Stimulated activated memory B cell treated with anti-CD40 and anti-IgM and Interleukin-4, amounts not matched to agents 10 μg/mL and 1 μg/mL and 100 μg/mL, for 72 hours (primary cell): ENCODE measurements at regions not wholly inside any gene's neighbourhood (a gene's known extent, or its start where the extent isn't known, plus 50 kb on each side); places are given as distances from the start of the nearest gene placed in this dataset.

Source experiments
- ATAC-seq: fragments of 150-1000 bp; cut with Tn5 transposase; 2 replicates; pipeline ENCODE4 v1.10.0; 2021
- H3K27ac Mint-ChIP-seq: one replicate; pipeline ENCODE4 v1.8.0; 2022; ENCODE audit warnings: mild to moderate bottlenecking, mixed read lengths
- H3K27me3 Mint-ChIP-seq: one replicate; pipeline ENCODE4 v1.8.0; 2022; ENCODE audit warnings: mixed read lengths
- H3K36me3 Mint-ChIP-seq: one replicate; pipeline ENCODE4 v1.8.0; 2022; ENCODE audit warnings: mixed read lengths
- H3K4me1 Mint-ChIP-seq: one replicate; pipeline ENCODE4 v1.8.0; 2022; ENCODE audit warnings: mixed read lengths
- H3K4me3 Mint-ChIP-seq: one replicate; pipeline ENCODE4 v1.8.0; 2022; ENCODE audit warnings: mild to moderate bottlenecking, moderate library complexity, mixed read lengths
- H3K9me3 Mint-ChIP-seq: one replicate; pipeline ENCODE4 v1.8.0; 2022; ENCODE audit warnings: mixed read lengths

DNA sequence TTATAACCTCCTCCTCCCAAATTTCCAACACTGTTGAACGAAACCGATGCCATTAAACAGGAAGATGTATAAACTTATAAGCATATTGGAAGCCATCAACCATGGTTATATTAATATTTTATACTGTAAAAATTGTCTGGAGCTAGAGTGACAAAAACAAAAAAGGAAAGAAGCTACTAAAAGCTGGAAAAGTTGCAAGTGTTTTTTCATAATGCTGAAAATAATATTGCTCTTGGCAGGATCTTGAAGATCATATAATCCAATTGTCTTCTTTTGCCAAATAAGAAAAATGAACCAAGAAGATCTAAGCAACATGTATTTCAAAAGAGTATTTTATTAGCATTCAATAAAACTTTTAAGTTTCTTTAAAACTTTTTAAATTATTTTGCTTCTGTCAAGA lies 268.9 kb upstream of the HSF2 start:
- no peak overlapping the region for H3K27ac Mint-ChIP-seq
- no peaks in the 10 kb centered on the region for H3K4me1 Mint-ChIP-seq
- no peak for ATAC-seq
- no peaks in the 10 kb centered on the region for H3K36me3 Mint-ChIP-seq
- H3K9me3 Mint-ChIP-seq, result no peaks in the 10 kb centered on the region
- no peaks in the 10 kb centered on the region for H3K27me3 Mint-ChIP-seq
- H3K4me3 Mint-ChIP-seq, result no peak overlapping the region

GRCh38 chr6:122136386-122136785 lies 263.1 kb upstream of the HSF2 start:
- Mint-ChIP-seq H3K27me3 (no peaks in the 10 kb centered on the region), H3K27ac (no peak overlapping the region), H3K4me3 (no peak overlapping the region), H3K4me1 (no peaks in the 10 kb centered on the region), H3K9me3 (no peaks in the 10 kb centered on the region), H3K36me3 (no peaks in the 10 kb centered on the region)
- no peak for ATAC-seq

- H3K4me1 Mint-ChIP-seq, result no peaks in the 10 kb centered on the region
- no peak overlapping the region for H3K27ac Mint-ChIP-seq
- no peaks in the 10 kb centered on the region for H3K9me3 Mint-ChIP-seq
- H3K27me3 Mint-ChIP-seq, result no peaks in the 10 kb centered on the region
- H3K4me3 Mint-ChIP-seq, result no peak overlapping the region
- ATAC-seq, result no peak
- no peaks in the 10 kb centered on the region for H3K36me3 Mint-ChIP-seq
Measured at GRCh38 chr6:122140031-122140430, 259.4 kb upstream of the HSF2 start.

- no peaks in the 10 kb centered on the region for H3K27me3 Mint-ChIP-seq
- H3K9me3 Mint-ChIP-seq, result no peaks in the 10 kb centered on the region
Measured at GRCh38 chr6:122141246-122141645, 258.2 kb upstream of the HSF2 start.

GRCh38 chr6:122143813-122144601 lies 255.4 kb upstream of the HSF2 start:
- no peaks in the 10 kb centered on the region for H3K4me1 Mint-ChIP-seq
- no peaks in the 10 kb centered on the region for H3K9me3 Mint-ChIP-seq
- H3K36me3 Mint-ChIP-seq, result no peaks in the 10 kb centered on the region
- ATAC-seq, result no peak
- H3K27me3 Mint-ChIP-seq, result no peaks in the 10 kb centered on the region
- no peak overlapping the region for H3K27ac Mint-ChIP-seq
- H3K4me3 Mint-ChIP-seq, result no peak overlapping the region

More at GRCh38 chr6:122141246-122141645, 258.2 kb upstream of the HSF2 start:
- no peaks in the 10 kb centered on the region for H3K4me1 Mint-ChIP-seq
- ATAC-seq, result no peak
- no peak overlapping the region for H3K27ac Mint-ChIP-seq
- no peaks in the 10 kb centered on the region for H3K36me3 Mint-ChIP-seq
- no peak overlapping the region for H3K4me3 Mint-ChIP-seq

DNA sequence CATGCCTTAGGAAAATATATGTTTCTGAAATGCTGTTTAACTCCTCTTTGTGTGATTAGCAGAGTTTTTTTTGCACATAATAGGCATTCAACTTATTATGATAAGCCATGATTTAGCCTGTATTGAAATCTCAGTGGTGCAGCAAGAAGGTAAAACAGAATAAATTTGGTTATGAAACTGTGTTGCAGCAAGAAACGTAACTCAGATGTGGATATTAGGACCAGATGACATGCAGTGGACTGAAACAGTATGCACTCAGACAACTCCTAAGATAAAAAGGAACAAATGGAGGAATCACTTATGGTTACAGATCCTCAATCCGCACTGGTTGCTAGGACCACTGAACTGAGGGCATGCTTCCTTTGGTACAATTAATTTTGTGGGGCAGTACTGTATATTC lies 254.2 kb upstream of the HSF2 start:
- no peaks in the 10 kb centered on the region for H3K9me3 Mint-ChIP-seq
- ATAC-seq, result no peak
- H3K36me3 Mint-ChIP-seq, result no peaks in the 10 kb centered on the region
- H3K27me3 Mint-ChIP-seq, result no peaks in the 10 kb centered on the region
- no peaks in the 10 kb centered on the region for H3K4me1 Mint-ChIP-seq
- no peak overlapping the region for H3K27ac Mint-ChIP-seq
- no peak overlapping the region for H3K4me3 Mint-ChIP-seq

DNA sequence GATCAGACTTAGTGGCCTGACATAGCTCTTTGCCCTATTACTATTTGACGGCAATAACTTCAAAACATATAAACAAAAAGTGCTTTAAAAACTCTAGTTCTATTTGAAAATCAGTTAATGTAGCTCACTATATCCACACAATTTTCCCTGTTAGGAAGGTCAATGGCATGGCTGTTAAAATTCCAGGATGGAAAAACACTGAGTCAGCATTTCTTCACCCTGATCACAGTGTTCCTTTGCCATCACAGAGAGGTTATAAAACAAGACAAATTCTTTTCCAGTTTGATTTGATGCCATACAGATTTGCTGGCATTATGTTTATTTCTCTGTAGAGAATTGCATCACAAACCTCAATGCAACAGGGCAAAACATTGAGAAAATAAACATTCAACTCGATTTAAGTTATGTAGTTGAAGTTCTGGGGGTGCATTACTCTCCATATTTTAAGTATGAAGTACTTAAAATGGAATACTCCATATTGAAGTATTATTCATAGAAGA lies 253.7 kb upstream of the HSF2 start:
- H3K27ac Mint-ChIP-seq, result no peak overlapping the region
- H3K4me1 Mint-ChIP-seq, result no peaks in the 10 kb centered on the region
- H3K9me3 Mint-ChIP-seq, result no peaks in the 10 kb centered on the region
- no peaks in the 10 kb centered on the region for H3K27me3 Mint-ChIP-seq
- ATAC-seq, result no peak
- no peak overlapping the region for H3K4me3 Mint-ChIP-seq
- H3K36me3 Mint-ChIP-seq, result no peaks in the 10 kb centered on the region

DNA sequence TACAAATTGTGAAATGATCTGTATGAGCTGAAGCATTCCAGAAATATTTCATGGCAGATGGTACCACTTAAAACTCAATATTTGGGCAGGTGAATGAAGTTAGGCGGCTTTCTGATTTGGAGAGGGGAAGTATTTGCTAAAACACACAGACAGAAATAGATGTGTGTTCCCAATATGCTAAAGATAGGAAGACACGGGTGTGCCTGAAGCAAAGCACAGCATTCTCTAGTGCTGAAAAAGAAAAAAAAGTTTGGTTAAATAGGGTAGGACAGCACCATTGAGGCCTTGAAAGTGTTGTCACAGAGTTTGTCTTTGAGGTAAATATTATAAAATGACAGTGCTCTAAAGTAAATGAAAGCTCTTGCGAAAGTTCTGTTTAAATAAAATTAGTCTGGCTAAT lies 252.2 kb upstream of the HSF2 start:
- Mint-ChIP-seq H3K4me3 (no peak overlapping the region), H3K36me3 (no peaks in the 10 kb centered on the region), H3K27me3 (no peaks in the 10 kb centered on the region), H3K4me1 (no peaks in the 10 kb centered on the region), H3K9me3 (no peaks in the 10 kb centered on the region), H3K27ac (no peak overlapping the region)
- ATAC-seq, result no peak

DNA sequence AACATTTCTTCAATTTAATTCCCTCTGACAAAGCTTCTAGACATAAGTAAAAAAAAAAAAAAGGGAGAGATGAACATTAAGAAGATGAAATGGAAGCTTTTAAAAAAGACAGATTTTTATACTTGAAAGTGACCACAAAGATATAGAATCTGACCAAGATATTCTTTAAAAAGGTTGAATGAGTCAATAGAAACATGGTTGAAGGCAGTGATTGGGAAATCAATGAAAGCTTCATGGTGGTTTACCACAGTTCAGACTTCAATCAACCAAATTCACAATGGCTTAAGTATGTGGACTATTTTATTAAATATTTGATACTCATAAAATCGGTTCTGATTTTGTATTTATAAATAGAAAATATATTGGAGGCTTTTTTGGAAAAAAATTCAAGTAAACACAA lies 248.4 kb upstream of the HSF2 start:
- Mint-ChIP-seq H3K27me3 (no peaks in the 10 kb centered on the region), H3K4me1 (no peaks in the 10 kb centered on the region), H3K27ac (no peak overlapping the region), H3K36me3 (no peaks in the 10 kb centered on the region), H3K9me3 (no peaks in the 10 kb centered on the region), H3K4me3 (no peak overlapping the region)
- no peak for ATAC-seq

GRCh38 chr6:122151763-122152162 lies 247.7 kb upstream of the HSF2 start:
- no peaks in the 10 kb centered on the region for H3K9me3 Mint-ChIP-seq
- no peak overlapping the region for H3K4me3 Mint-ChIP-seq
- H3K27me3 Mint-ChIP-seq, result no peaks in the 10 kb centered on the region
- H3K27ac Mint-ChIP-seq, result no peak overlapping the region
- no peaks in the 10 kb centered on the region for H3K36me3 Mint-ChIP-seq
- ATAC-seq, result no peak
- H3K4me1 Mint-ChIP-seq, result no peaks in the 10 kb centered on the region

GRCh38 chr6:122153557-122153956 lies 245.9 kb upstream of the HSF2 start:
- no peaks in the 10 kb centered on the region for H3K4me1 Mint-ChIP-seq

GRCh38 chr6:122154155-122154554 lies 245.3 kb upstream of the HSF2 start:
- Mint-ChIP-seq H3K27ac (no peak overlapping the region), H3K4me1 (no peaks in the 10 kb centered on the region), H3K27me3 (no peaks in the 10 kb centered on the region), H3K36me3 (no peaks in the 10 kb centered on the region), H3K4me3 (no peak overlapping the region), H3K9me3 (no peaks in the 10 kb centered on the region)
- ATAC-seq, result no peak

More at GRCh38 chr6:122153557-122153956, 245.9 kb upstream of the HSF2 start:
- Mint-ChIP-seq H3K4me3 (no peak overlapping the region), H3K27me3 (no peaks in the 10 kb centered on the region), H3K27ac (no peak overlapping the region), H3K9me3 (no peaks in the 10 kb centered on the region), H3K36me3 (no peaks in the 10 kb centered on the region)
- ATAC-seq, result no peak

- no peak for ATAC-seq
- Mint-ChIP-seq H3K27ac (no peak overlapping the region), H3K27me3 (no peaks in the 10 kb centered on the region), H3K4me1 (no peaks in the 10 kb centered on the region), H3K36me3 (no peaks in the 10 kb centered on the region), H3K4me3 (no peak overlapping the region), H3K9me3 (no peaks in the 10 kb centered on the region)
Measured at GRCh38 chr6:122154912-122155575, 244.4 kb upstream of the HSF2 start.

GRCh38 chr6:122161136-122161535 lies 238.3 kb upstream of the HSF2 start:
- H3K27me3 Mint-ChIP-seq, result no peaks in the 10 kb centered on the region

DNA sequence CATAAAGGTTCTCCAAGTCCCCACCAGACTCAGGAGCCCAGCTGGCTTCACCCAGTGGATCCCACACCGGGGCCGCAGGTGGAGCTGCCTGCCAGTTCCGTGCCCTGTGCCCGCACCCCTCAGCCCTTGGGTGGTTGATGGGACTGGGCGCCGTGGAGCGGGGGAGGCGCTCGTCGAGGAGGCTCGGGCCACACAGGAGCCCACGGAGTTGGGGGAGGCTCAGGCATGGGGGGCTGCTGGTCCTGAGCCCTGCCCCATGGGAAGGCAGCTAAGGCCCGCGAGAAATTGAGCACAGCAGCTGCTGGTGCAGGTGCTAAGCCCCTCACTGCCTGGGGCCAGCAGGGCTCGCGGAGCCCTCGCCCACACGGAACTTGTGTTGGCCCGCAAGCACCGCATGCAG lies 234.4 kb upstream of the HSF2 start:
- ATAC-seq, result no peak
- H3K27me3 Mint-ChIP-seq, result no peaks in the 10 kb centered on the region
- no peak overlapping the region for H3K27ac Mint-ChIP-seq
- H3K4me3 Mint-ChIP-seq, result no peak overlapping the region
- H3K4me1 Mint-ChIP-seq, result no peaks in the 10 kb centered on the region
- no peaks in the 10 kb centered on the region for H3K36me3 Mint-ChIP-seq
- H3K9me3 Mint-ChIP-seq, result no peaks in the 10 kb centered on the region

More at GRCh38 chr6:122161136-122161535, 238.3 kb upstream of the HSF2 start:
- H3K4me1 Mint-ChIP-seq, result no peaks in the 10 kb centered on the region
- no peak for ATAC-seq
- H3K36me3 Mint-ChIP-seq, result no peaks in the 10 kb centered on the region
- H3K4me3 Mint-ChIP-seq, result no peak overlapping the region
- H3K9me3 Mint-ChIP-seq, result no peaks in the 10 kb centered on the region
- no peak overlapping the region for H3K27ac Mint-ChIP-seq

- no peaks in the 10 kb centered on the region for H3K4me1 Mint-ChIP-seq
- ATAC-seq, result no peak
- no peaks in the 10 kb centered on the region for H3K9me3 Mint-ChIP-seq
- no peak overlapping the region for H3K4me3 Mint-ChIP-seq
- no peaks in the 10 kb centered on the region for H3K27me3 Mint-ChIP-seq
- no peaks in the 10 kb centered on the region for H3K36me3 Mint-ChIP-seq
- no peak overlapping the region for H3K27ac Mint-ChIP-seq
Measured at GRCh38 chr6:122170274-122170673, 229.2 kb upstream of the HSF2 start.
